Calu3 (cell line): ENCODE measurements at regions not wholly inside any gene's neighbourhood (a gene's known extent, or its start where the extent isn't known, plus 50 kb on each side); places are given as distances from the start of the nearest gene placed in this dataset.

Experiments
- BruUV-seq: library from RNA; stranded (reverse); fragments of 400-500 nt; replicated peaks from 2 replicates; lab custom pipeline; 2021; lab: Mats Ljungman, UMichigan
- CTCF ChIA-PET: fragments of 300-600 bp; sonication (Branson Sonifier 250); formaldehyde crosslinking; loops from one replicate; lab custom pipeline; 2022; ENCODE audit warnings: antibody characterized with exemption; lab: Charles Lee
- DNase-seq: peaks from one replicate; pipeline ENCODE4 v3.0.0; 2022
- H3K27ac Mint-ChIP-seq: one replicate; pipeline ENCODE4 v1.8.0; 2022; ENCODE audit warnings: mixed read lengths; ENCODE audit not compliant: unreplicated experiment
- H3K27me3 Mint-ChIP-seq: one replicate; pipeline ENCODE4 v1.8.0; 2022; ENCODE audit warnings: mixed read lengths; ENCODE audit not compliant: unreplicated experiment
- H3K36me3 Mint-ChIP-seq: one replicate; pipeline ENCODE4 v1.8.0; 2022; ENCODE audit warnings: mild to moderate bottlenecking, moderate library complexity, mixed read lengths; ENCODE audit not compliant: insufficient read depth, unreplicated experiment
- H3K4me1 Mint-ChIP-seq: one replicate; pipeline ENCODE4 v1.8.0; 2022; ENCODE audit warnings: mild to moderate bottlenecking, low read depth, mixed read lengths; ENCODE audit not compliant: unreplicated experiment
- H3K4me3 Mint-ChIP-seq: one replicate; pipeline ENCODE4 v1.8.0; 2022; ENCODE audit warnings: mild to moderate bottlenecking, low read depth, moderate library complexity, mixed read lengths; ENCODE audit not compliant: unreplicated experiment
- H3K9me3 Mint-ChIP-seq: one replicate; pipeline ENCODE4 v1.8.0; 2022; ENCODE audit warnings: low read depth, mixed read lengths; ENCODE audit not compliant: unreplicated experiment
- CTCF ChIP-seq: fragments of 200-600 bp; IDR thresholded peaks from one replicate; pipeline ENCODE4 v1.8.0; 2022; ENCODE audit warnings: antibody characterized with exemption; ENCODE audit not compliant: unreplicated experiment
- intact Hi-C: fragments of 100-400 bp; cut with micrococcal nuclease; formaldehyde crosslinking; loops from one replicate; pipeline ENCODE4 v1.10.0; 2022; ENCODE audit not compliant: unreplicated experiment

GRCh38 chr20:52372169-52372568 is 180.6 kb upstream of the ZFP64 start:
- peaks cover 41% of the 10 kb centered on the region for H3K27me3 Mint-ChIP-seq
- no peak for DNase-seq
- H3K36me3 Mint-ChIP-seq, result no peaks in the 10 kb centered on the region
- no peaks in the 10 kb centered on the region for H3K4me1 Mint-ChIP-seq
- no peak overlapping the region for H3K4me3 Mint-ChIP-seq
- no peak overlapping the region for H3K27ac Mint-ChIP-seq
- no TSS peak for BruUV-seq
- CTCF ChIA-PET, result no interaction called here
- TF ChIP-seq CTCF, result no peak
- H3K9me3 Mint-ChIP-seq, result no peaks in the 10 kb centered on the region
- intact Hi-C loops, result no loop called here

- H3K4me3 Mint-ChIP-seq, result no peak overlapping the region
- no peak for TF ChIP-seq CTCF
- H3K27me3 Mint-ChIP-seq, result peaks cover 20% of the 10 kb centered on the region
- no peaks in the 10 kb centered on the region for H3K9me3 Mint-ChIP-seq
- no peaks in the 10 kb centered on the region for H3K36me3 Mint-ChIP-seq
- H3K27ac Mint-ChIP-seq, result no peak overlapping the region
- no TSS peak for BruUV-seq
- no peak for DNase-seq
- CTCF ChIA-PET, result interaction anchor here (0.7 kb wide), 1 partner anchor 16 kb away, joined by 3 read pairs; no protein-coding TSS in a partner anchor
- no peaks in the 10 kb centered on the region for H3K4me1 Mint-ChIP-seq
- intact Hi-C loops, result no loop called here
Observed at GRCh38 chr20:52365688-52366087, 174.1 kb upstream of the ZFP64 start.

- DNase-seq, result no peak
- intact Hi-C loops, result no loop called here
- no TSS peak for BruUV-seq
- CTCF ChIA-PET, result interaction anchor here (0.6 kb wide), 2 partner anchors 25 to 1065 kb away, joined by 4 read pairs; no protein-coding TSS in a partner anchor
- no peak for TF ChIP-seq CTCF
- Mint-ChIP-seq H3K36me3 (no peaks in the 10 kb centered on the region), H3K27ac (no peak overlapping the region), H3K9me3 (no peaks in the 10 kb centered on the region), H3K4me1 (no peaks in the 10 kb centered on the region), H3K4me3 (no peak overlapping the region), H3K27me3 (peaks cover 33% of the 10 kb centered on the region)
Observed at GRCh38 chr20:52364405-52364804, 172.8 kb upstream of the ZFP64 start.

GRCh38 chr20:52361650-52362049 is 170.1 kb upstream of the ZFP64 start:
- no TSS peak for BruUV-seq
- no peak for TF ChIP-seq CTCF
- no peaks in the 10 kb centered on the region for H3K9me3 Mint-ChIP-seq
- H3K27me3 Mint-ChIP-seq, result peaks cover 31% of the 10 kb centered on the region
- H3K36me3 Mint-ChIP-seq, result no peaks in the 10 kb centered on the region
- CTCF ChIA-PET, result no interaction called here
- no peaks in the 10 kb centered on the region for H3K4me1 Mint-ChIP-seq
- intact Hi-C loops, result no loop called here
- no peak overlapping the region for H3K27ac Mint-ChIP-seq
- H3K4me3 Mint-ChIP-seq, result no peak overlapping the region
- DNase-seq, result no peak
